Stimulated activated CD4-positive, alpha-beta T cell treated with anti-CD3 and anti-CD28 coated beads, Interleukin-15, amount 100 ng/mL, for 1 hour (primary cell): ENCODE measurements at regions not wholly inside any gene's neighbourhood (a gene's known extent, or its start where the extent isn't known, plus 50 kb on each side); places are given as distances from the start of the nearest gene placed in this dataset.

ENCODE experiments used
- DNase-seq, 2 donors: peaks; one replicate each; pipeline ENCODE4 v3.0.0-alpha.2; 2020; ENCODE audit warnings: low read depth in 1 of 2, low spot score in 1 of 2

- DNase-seq: no peak
Measured at GRCh38 chr1:4137621-4138415, 237.7 kb upstream of the C1orf174 start.

- DNase-seq: no peak
Measured at GRCh38 chr1:4139646-4140045, 239.6 kb upstream of the C1orf174 start.

GRCh38 chr1:4140241-4140640 is 240.2 kb upstream of the C1orf174 start:
- no peak for DNase-seq

- no peak for DNase-seq
Measured at GRCh38 chr1:4140821-4141220, 240.7 kb upstream of the C1orf174 start.

GRCh38 chr1:4144349-4144971 is 244.4 kb upstream of the C1orf174 start:
- no peak for DNase-seq

GRCh38 chr1:4146101-4146500 is 246.0 kb upstream of the C1orf174 start:
- no peak for DNase-seq

GRCh38 chr1:4146614-4147013 is 246.5 kb upstream of the C1orf174 start:
- DNase-seq: no peak

- DNase-seq: no peak
Measured at GRCh38 chr1:4147509-4147908, 247.4 kb upstream of the C1orf174 start.

GRCh38 chr1:4149281-4149680 is 249.2 kb upstream of the C1orf174 start:
- DNase-seq: no peak

- no peak for DNase-seq
Measured at GRCh38 chr1:4149831-4150230, 249.8 kb upstream of the C1orf174 start.

GRCh38 chr1:4150262-4150661 is 250.2 kb upstream of the C1orf174 start:
- DNase-seq: no peak

GRCh38 chr1:4152266-4152665 is 252.2 kb upstream of the C1orf174 start:
- DNase-seq: no peak

GRCh38 chr1:4153571-4153970 is 253.5 kb upstream of the C1orf174 start:
- DNase-seq: no peak

GRCh38 chr1:4156241-4156973 is 256.3 kb upstream of the C1orf174 start:
- DNase-seq: no peak

GRCh38 chr1:4160181-4160580 is 260.1 kb upstream of the C1orf174 start:
- DNase-seq: no peak

- no peak for DNase-seq
Measured at GRCh38 chr1:4161366-4162006, 261.4 kb upstream of the C1orf174 start.

- no peak for DNase-seq
Measured at GRCh38 chr1:4164965-4165364, 264.9 kb upstream of the C1orf174 start.

- no peak for DNase-seq
Measured at GRCh38 chr1:4165686-4166300, 265.7 kb upstream of the C1orf174 start.

- no peak for DNase-seq
Measured at GRCh38 chr1:4166713-4167112, 266.6 kb upstream of the C1orf174 start.

- DNase-seq: no peak
Measured at GRCh38 chr1:4169991-4170390, 269.9 kb upstream of the C1orf174 start.
